Fibroblast of skin of left quadriceps (primary cell): ENCODE measurements at regions not wholly inside any gene's neighbourhood (a gene's known extent, or its start where the extent isn't known, plus 50 kb on each side); places are given as distances from the start of the nearest gene placed in this dataset.

ENCODE experiments used
- DNase-seq, 2 experiments: peaks; one replicate each; pipeline ENCODE4 v3.0.0-alpha.2; 2013; ENCODE audit warnings: low read depth in 2 of 2

DNA sequence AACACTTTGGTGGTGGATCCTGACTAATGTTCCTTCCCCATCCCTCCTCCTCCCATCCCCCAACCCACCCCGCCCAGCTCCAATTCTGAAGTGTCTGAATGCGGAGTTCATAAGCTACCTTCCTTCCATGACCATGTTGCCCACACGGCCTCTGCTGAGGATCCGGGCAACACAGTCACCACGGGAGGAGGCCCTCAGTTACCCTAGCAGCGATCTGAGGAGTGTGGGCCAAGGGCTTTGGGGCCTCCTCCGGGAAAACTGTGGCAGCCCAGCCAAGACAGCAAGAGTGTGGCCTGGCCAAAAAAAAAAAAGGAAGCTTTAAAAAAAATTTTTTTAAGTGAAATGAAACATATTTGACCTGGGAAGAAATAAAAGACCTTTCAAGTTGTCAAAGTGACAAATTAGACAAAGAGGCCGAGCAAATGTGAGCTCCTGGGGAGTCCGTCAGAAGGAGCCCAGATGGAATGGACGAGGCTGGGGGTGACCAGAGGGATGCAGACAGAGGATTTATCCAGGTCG is 169.0 kb upstream of the PKDCC start:
- DNase-seq = no peak

DNA sequence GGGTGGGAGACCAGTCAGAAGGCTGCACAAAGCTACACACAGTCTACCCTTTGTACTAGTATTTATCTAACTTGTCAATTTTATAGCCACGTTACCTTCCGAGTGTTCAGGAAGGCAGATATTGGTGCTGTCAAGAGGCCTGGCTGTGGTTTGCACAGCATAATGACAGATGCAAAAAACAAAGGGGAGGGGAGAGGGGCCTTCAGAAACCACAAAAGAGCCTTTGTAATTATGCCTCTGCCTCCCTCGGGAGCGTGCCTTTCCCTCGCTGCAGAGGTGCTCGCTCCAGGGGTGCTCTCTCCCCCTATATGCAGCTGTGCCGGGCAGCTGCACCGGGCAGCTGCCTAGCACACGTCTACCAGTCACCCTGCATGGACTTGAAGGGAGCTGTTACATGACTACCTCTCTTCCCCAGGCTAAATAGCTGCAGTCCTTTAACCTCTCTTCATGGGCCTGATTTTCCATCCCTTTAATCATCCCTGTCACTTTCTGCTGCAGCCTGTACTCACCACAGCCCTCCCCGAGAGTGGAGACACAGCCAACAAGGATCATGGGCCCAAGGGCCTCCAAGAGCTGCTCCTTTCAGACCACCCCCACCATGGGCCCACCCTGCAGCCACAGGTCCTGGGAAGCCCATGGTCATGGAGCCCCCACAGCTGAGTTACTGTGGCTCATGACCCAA is 168.4 kb upstream of the PKDCC start:
- no peak for DNase-seq

DNA sequence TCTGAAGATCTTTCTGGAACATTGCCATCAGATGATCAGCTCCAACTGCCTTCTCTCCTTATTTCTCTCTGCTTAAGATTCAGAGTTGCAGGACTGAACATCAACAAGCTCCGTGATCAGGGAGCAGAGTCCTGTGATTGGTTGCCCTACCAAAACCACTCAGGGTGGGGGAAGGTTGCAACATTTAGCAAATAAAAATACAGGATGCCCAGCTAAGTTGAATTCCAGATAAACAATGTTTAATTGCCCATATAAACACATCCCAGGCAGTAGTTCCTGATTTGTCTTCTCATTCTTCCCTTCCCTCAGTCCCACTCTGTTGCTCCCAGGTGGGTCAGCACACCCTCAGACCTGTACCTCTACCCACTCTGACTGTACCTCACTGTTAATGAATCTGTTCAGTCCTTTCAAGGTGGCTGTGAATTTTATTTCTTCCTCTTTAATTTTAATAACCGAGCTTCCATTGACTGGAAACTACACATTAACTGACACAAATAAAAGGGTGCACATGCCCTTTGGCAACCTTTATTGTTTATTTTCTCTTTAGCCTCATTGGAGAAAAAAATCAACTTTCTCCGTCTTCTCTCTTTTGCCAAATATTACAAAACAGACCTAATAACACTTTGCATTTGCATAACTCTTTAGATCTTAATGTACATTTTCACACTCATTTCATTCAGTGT is 167.1 kb upstream of the PKDCC start:
- no peak for DNase-seq

DNA sequence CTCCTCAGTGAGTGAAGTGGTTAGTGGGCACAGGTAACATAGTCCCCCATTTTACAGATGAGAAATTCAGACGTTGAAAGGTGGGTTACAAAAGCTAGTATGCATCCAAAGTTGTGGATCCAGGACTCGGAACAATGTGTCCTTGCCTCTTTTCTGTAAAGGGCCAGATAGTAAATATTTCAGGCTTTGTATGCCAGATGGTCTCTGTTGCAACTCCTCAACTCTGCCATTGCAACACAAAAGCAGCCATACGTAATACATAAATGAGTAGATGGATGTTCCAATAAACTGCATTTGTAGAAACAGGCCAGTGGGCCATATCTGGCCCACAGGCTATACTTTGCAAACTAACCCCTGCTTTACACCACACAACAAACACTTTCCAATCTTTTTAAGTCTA is 166.6 kb upstream of the PKDCC start:
- DNase-seq = no peak

DNA sequence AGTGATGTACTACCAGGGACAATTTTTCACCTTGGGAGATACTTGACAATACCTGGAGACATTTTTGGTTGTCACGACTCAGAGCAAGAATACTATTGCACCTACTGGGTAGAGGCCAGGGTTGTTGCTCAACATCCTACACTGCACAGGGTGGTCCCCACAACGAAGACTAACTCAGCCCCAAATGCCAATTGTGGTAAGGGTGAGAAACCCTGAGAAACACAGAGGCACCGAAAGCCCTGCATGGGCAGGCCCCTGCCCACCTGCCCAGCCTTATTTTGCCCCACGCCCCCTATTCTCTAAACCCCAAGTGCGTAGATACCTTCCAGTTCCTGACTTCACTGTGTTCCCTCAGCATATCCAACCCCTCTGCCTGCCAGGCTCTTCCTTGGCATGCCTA is 163.1 kb upstream of the PKDCC start:
- DNase-seq = no peak

DNA sequence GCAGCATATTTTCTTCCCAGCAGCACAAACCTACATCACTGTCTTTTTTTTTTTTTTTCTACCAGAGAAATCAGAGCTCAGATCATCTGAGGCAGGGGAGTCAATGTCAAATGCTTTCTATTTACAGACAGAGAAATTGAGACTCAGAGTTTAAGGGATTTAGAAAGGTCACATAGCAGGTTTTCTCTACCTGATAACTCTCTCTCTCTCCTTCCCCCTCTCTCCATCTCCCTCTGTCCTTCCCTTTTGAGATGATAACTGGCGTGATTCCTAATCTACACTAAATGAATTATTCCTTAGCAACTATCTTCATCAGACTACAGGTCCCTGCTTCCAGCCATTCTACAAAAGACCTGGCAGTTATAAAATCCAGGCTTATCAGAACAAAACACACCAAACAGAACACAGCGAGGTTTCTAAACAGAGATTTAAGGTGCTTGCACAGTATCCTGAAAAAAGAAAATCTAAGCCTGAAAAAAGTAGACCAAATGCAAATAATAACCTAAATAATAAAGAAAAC is 161.6 kb upstream of the PKDCC start:
- no peak for DNase-seq

DNA sequence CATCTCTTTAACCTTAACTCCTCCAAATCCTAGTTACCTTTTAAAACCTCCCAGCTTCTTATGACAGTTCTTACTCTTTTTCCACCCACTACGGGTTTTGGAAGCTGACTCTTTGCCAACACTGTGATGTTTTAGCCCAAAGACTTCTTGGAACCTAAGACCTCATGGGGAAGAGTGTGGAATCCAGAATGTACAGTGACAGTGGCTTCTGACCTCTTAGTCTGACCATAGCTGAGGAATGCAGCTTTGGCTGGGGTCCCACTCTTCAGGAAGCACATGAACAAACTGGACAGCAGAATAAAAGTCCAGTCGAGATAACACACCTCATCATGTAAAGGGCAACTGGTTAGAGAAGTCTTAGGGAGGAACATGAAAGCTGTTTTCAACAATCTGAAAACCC is 161.1 kb upstream of the PKDCC start:
- no peak for DNase-seq

DNA sequence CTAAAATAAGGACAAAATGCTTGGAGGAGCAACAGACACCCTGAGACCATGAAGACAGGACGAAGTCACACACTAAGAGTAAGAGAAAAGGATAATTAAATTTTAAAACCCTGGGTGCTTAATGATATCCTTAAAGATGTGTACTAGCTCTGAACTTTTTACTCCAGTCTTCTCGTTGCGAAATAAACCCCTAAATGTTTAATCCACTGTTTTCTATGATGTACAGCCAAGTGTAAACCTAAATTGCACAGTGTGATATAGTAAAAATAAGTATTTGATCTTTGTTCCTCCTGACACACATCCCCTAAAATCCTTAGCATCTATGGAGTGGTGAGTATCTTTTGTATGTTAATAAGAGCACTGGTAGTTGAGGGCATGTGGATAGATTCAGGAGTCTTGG is 157.5 kb upstream of the PKDCC start:
- DNase-seq = no peak

DNA sequence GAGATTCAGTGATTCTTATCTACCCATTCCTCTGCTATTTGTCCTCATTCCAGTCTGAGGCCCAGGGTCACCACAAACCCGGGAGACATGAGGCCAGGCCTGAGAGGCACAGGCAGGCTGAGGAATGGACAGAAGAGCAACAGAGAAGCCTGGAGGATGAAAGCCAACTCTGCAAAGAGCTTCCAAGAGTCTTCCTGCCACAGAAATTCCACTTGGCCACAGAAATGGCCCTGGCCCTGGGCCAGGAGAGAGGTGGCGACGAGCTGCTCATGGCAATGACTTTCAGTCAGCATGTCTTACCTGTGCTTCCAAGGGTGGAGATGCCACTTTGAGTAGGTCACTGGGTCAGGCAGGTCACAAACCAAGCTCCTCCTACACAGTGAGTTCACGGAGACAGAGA is 155.3 kb upstream of the PKDCC start:
- DNase-seq = no peak

DNA sequence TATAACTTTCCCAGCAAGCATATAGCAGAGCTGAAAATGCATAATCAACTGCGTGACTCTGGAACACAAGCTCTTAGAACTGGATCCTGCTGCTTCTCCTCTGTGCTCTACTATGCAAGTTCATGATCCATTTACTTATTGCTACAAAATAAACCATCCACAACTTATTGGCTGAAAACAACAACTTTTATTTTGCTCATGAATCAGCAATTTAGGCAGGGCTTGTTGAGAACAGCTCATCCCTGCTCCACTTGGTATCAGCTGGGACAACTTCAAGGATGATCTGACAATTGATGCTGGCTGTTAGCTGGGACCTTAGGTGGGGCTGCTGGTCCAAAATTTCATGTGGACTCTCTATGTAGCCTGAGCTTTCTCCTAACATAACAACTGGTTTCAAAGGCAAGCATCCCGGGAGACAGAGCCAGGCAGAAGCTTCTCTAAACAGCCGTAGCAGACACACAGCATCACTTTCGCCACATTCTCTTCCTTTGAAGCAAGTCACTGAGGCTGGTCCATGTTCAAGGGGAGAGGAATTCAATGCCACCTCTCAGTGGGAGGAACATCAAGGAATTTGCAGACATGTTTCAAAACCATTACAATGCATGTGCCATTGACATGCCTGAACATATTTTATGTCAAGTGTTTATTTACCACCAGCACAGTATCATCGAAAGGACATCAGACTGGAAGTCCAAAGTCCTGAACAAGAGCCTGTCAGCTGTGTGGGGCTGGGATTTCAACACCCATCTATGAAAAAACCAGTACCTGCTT is 153.1 kb upstream of the PKDCC start:
- no peak for DNase-seq

DNA sequence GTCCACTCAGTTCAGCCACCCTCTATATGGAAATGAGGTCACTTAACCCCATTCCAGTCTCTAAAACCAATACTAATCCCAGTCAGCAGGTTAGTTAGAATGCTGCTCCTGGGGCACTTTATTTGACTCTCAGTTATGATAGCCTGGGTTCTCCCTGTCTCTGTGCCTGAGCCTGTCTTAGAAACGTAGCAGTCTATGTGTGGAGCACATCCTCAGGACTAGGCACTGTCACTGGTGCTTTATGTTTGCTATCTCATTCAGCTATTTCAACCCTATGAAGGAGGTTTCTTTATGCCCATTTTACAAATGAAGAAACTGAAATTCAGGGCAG is 152.5 kb upstream of the PKDCC start:
- no peak for DNase-seq

DNA sequence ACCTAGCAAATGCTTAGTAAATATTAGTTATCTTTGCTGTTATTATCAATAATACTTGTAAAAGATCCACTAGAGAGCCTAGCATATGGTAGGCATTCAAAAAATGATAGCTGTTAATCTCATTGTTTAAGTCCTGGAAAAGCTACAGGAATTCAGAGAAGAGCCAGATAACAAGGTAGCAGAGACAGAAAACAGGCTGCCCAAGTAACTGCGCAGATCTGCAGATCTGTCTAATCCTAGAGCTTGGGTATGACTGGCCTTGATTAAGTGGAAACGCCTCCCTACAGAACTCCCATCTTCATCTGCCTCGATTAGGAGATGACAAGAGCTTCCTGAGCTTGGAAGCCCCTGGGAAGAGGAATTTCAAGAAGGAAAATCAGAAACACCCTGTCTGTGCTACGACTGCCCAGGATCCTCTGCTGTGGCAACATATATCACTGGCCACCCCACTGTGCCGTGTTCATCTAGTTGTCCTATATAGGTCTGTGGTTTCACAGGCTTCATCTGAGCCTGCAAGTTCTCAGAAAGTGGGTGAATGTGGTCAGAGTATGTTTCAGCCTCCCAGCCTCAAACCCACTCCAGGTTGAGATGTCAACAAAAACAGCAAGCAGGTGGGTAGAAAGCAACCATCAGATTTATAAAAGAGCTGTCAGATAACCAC is 151.5 kb upstream of the PKDCC start:
- no peak for DNase-seq

DNA sequence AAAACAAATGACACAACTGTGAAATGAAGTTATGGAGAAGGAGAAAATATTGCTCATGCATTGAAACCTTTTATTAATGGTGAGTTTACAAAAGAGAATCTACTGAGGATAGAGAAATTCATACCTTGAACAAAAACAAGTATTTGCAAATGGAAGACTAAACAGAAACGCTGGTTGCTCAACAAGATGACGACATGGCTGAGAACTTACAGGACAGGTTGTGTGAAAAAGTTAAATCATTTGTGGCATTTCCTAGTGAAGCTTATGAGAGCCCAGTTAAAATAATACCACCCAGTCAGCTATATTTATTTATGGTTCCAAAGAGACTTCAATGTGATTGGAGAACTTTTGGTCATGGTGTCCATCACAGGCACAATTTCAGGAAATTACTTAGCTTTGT is 148.6 kb upstream of the PKDCC start:
- no peak for DNase-seq

DNA sequence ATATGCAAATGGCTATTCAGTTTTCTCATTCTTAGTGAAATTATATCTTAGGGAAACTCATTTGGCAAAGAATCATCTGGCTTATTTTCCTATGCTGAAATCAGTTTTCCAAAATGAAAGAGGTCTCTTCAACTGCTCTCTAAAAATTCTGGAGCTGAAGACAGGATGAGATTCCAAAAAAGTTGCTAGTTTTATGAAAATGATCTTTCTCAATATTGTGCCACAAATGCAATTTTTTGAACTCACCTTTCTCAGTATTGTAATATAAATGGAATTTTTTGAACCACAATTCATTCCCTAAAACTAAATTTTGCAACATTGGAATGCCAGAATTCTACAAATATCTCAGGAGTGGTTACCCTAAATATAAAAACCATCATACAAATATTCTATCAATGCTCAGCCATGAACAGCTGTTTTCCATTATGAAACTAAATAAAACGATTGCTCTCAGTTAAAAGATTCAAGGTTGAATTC is 147.7 kb upstream of the PKDCC start:
- peak; percentile 81 to 83 for DNase-seq

DNA sequence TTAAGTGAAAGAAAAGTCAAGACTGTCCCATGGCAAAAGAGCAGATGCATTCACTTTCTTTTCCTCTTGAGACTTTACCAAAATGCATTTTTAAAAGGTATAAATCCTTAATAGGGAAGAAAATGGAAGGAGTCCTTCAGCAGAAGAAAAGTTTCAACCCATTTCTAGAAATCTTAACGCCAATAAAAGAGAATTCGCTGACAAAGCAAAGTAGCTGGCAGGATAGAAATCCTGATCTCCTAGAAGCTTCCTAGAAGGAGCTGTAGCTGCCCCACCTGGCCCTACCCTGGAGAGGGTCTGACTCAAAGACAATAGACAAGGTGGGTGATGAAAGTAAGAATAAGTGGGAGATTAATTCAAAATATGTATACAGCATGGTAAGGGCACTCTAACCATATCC is 144.9 kb upstream of the PKDCC start:
- DNase-seq = no peak

DNA sequence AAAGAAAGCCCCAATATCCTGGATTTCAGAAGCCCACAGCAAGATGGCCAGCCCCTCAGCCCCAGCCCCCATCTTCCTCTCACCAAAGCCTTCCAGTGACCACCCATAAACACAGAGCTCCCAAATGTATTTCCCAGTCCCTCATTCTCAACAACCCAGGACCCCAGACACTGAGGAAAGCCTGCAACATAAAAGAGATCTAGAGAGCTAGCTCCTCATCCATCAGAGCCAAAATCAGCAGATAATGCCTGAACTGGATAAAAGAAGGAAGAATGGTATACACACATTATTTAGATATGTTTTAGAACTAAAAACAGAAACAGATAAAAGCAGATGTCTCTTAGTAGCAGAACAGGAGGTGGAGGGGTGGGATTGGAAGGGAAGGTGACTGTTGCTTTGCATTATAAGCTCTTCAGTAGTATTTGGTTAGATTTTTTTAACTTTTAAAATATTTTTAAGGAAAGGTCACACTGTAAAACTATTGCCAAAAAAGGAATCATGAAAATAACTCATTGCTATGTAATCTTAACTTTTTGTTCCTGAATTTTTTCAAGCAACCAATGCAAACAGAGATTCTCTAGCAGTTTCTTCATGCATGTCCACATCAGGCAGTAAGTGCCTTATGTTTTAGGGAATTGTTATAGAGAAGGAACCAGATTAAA is 144.2 kb upstream of the PKDCC start:
- DNase-seq = peak; percentile 45 to 49

DNA sequence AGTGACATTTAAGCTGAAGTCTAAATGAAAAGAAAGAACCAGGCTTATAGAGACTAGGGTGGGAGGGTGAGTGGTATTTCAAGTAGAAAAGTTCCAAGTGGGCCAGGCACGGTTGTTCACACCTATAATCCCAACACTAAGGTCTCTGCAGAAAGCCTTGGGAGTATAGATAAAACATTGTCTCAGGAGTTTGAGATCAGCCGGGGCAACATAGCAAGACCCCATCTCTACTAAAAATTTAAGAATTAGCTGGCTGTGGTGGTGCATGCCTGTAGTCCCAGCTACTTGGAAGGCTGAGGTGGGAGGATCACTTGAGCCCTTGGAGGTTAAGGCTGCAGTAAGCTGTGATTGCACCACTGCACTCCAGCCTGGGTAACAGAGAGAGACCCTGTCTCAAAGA is 143.4 kb upstream of the PKDCC start:
- no peak for DNase-seq

DNA sequence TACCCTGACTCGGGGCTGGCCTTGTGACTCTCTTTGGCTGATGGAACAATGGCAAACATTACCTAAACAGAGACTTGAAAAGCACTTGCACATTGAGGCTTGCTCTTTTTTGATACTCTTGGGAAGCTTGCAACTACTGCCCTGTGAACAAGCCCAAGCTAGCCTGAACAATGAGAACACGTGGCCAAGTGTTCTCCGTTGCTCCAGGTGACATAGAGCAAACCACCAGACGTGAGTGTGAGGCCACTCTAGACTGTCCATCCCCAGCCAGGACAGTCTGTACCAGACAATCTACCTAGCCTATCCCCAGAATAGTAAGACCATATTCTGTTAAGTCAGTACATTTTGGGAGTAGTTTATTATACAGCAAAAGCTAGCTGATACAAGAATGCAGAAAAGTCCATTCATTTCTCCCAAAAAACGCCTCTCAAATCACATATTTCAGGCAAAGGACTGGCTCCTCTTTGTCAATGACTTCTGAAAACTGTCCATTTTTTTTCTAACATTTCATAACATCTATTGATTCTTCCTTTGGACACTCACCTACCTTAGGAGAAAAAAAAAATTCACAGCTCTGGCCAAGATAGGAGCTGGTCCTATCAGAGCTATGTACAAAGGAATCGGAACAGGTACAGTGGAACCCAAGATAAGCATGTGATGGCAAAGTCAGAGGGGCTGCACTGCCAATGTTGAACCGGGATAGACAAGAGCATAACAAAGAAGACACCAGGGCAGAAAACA is 142.1 kb upstream of the PKDCC start:
- no peak for DNase-seq

DNA sequence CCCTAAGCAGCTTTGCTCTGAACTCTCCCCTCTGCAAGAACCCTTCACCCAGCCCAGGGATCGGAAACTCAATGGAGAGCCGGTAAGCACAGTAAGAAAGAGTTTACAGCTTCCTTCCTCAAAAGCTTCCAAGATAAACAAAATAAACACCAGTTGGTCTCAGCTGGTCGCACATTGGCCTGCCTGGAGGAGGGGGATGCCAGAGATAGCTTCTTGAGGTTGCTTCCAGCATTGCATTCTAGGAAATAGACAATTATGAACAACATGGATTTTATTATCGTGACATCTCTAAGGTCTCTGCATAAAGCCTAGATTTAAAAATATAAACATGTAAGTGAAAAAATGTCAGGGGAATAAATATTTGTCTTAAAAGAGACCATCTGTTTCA is 141.5 kb upstream of the PKDCC start:
- peak; percentile 84 to 87 for DNase-seq

DNA sequence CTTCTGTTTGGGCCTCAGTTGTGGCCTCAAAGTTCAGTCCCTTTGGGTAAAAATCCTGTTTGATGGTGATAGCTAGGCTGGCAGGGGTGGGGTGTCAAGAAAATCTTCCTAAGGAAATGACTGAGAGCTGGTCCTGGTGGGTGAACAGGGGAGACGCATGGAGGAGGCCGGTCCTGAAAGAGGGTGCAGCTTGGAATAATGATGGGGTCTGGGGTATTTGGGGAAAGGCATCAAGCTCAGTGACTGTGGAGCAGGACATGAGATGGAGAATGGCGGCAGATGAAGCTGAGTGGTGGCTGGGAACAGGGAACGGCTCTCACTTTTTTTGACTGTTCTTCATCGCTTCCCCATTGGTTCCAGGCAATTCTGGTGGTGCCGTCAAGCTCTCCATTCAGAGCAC is 140.7 kb upstream of the PKDCC start:
- no peak for DNase-seq

DNA sequence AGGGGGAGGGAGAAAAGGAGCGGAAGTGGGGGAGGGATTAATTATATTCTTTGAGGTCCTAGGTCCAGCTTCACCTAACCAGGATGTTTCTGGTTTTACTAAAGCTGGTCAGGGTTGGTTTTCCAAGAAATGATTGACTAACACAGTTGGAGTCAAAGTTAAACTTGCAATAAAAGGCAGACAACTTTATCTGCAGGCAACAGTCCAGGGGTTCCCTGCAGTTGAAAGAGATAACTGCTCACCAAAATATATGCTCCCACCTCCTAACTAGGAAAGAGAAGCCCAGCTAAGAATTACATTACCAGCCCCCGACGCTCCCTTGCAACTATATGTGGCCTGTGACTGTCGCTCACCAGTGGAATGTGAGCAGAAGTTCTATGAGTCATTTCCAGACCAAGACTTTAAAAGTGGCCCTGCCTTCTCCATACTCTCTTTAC is 140.0 kb upstream of the PKDCC start:
- no peak for DNase-seq
